Retinal pigment epithelial cell (primary cell): ENCODE measurements at regions not wholly inside any gene's neighbourhood (a gene's known extent, or its start where the extent isn't known, plus 50 kb on each side); places are given as distances from the start of the nearest gene placed in this dataset.

Experiments
- DNase-seq: peaks from one replicate; pipeline ENCODE4 v3.0.0-alpha.2; 2010; ENCODE audit warnings: low read depth
- H3K4me3 ChIP-seq: 2 replicates; pipeline ENCODE4 v1.5.1; 2011; ENCODE audit warnings: mild to moderate bottlenecking, low read length, control low read depth, moderate library complexity
- CTCF ChIP-seq: conservative IDR thresholded peaks from 2 replicates; pipeline ENCODE4 v1.5.1; 2011; ENCODE audit warnings: low read depth, low read length, control low read depth, inconsistent platforms

- DNase-seq, result no peak
- no peak overlapping the region for H3K4me3 ChIP-seq
- TF ChIP-seq CTCF, result no peak
Measured at GRCh38 chr1:17927952-17928351, 172.8 kb downstream of the ACTL8 start.

GRCh38 chr1:17929224-17929623 is 174.1 kb downstream of the ACTL8 start:
- no peak for TF ChIP-seq CTCF
- no peak for DNase-seq
- no peak overlapping the region for H3K4me3 ChIP-seq

- no peak for TF ChIP-seq CTCF
- no peak for DNase-seq
- no peak overlapping the region for H3K4me3 ChIP-seq
Measured at GRCh38 chr1:17930635-17931034, 175.5 kb downstream of the ACTL8 start.

- TF ChIP-seq CTCF, result no peak
- DNase-seq, result no peak
Measured at GRCh38 chr1:17932164-17932563, 175.4 kb upstream of the IGSF21 start.

GRCh38 chr1:17933501-17933900 is 174.1 kb upstream of the IGSF21 start:
- no peak overlapping the region for H3K4me3 ChIP-seq
- no peak for DNase-seq
- no peak for TF ChIP-seq CTCF

More at GRCh38 chr1:17932164-17932563, 175.4 kb upstream of the IGSF21 start:
- no peak overlapping the region for H3K4me3 ChIP-seq

- no peak for DNase-seq
- no peak overlapping the region for H3K4me3 ChIP-seq
- TF ChIP-seq CTCF, result no peak
Measured at GRCh38 chr1:17933971-17934370, 173.6 kb upstream of the IGSF21 start.

- no peak for DNase-seq
- no peak overlapping the region for H3K4me3 ChIP-seq
- no peak for TF ChIP-seq CTCF
Measured at GRCh38 chr1:17935230-17935629, 172.4 kb upstream of the IGSF21 start.
